Osteocyte (in vitro differentiated cells): ENCODE measurements at regions not wholly inside any gene's neighbourhood (a gene's known extent, or its start where the extent isn't known, plus 50 kb on each side); places are given as distances from the start of the nearest gene placed in this dataset.

Source experiments
- DNase-seq: peaks from one replicate; pipeline ENCODE4 v3.0.0; 2021; ENCODE audit warnings: mixed read lengths; ENCODE audit not compliant: unreplicated experiment; ENCODE audit errors: extremely low spot score
- H3K27ac Mint-ChIP-seq: one replicate; pipeline ENCODE4 v1.8.0; 2021; ENCODE audit warnings: mild to moderate bottlenecking, mixed read lengths; ENCODE audit not compliant: unreplicated experiment
- H3K27me3 Mint-ChIP-seq: one replicate; pipeline ENCODE4 v1.8.0; 2021; ENCODE audit warnings: mixed read lengths; ENCODE audit not compliant: unreplicated experiment
- H3K36me3 Mint-ChIP-seq: one replicate; pipeline ENCODE4 v1.8.0; 2021; ENCODE audit warnings: mixed read lengths; ENCODE audit not compliant: unreplicated experiment
- H3K4me1 Mint-ChIP-seq: one replicate; pipeline ENCODE4 v1.8.0; 2021; ENCODE audit warnings: mixed read lengths; ENCODE audit not compliant: unreplicated experiment
- H3K4me3 Mint-ChIP-seq: one replicate; pipeline ENCODE4 v1.8.0; 2021; ENCODE audit warnings: mild to moderate bottlenecking, moderate library complexity, mixed read lengths; ENCODE audit not compliant: unreplicated experiment
- H3K9me3 Mint-ChIP-seq: one replicate; pipeline ENCODE4 v1.8.0; 2021; ENCODE audit warnings: mixed read lengths; ENCODE audit not compliant: unreplicated experiment
- TF ChIP-seq, protein P1 (sequence below): fragments of 200-600 bp; sonication (generic); IDR thresholded peaks from 2 replicates; pipeline ENCODE4 v1.5.0; 2021; ENCODE audit warnings: antibody characterized with exemption, mild to moderate bottlenecking, moderate library complexity

DNA sequence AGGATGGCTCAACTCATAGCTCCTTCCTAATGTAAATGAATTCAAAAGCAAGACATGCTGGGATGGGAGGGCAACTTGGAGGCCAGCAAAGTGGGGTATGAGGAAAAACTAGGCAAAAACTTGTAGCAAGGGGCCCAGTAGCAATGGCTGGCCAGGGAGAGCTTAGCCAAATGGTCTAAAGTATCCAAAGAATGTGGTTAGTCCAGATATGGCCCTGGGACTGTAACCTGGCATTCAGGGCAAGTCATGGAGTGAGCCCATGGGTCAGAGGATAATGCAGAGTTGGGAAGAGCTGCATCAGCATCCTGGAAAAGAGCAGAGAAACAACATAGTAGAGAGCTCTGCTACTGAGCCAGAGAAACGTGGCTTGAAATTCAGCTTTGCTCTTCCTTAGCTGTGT lies 191.7 kb downstream of the SUCLA2 start:
- Mint-ChIP-seq H3K27ac (no peak overlapping the region), H3K4me3 (no peak overlapping the region), H3K4me1 (no peaks in the 10 kb centered on the region), H3K36me3 (no peaks in the 10 kb centered on the region), H3K9me3 (no peaks in the 10 kb centered on the region), H3K27me3 (no peaks in the 10 kb centered on the region)
- TF ChIP-seq, protein P1, sequence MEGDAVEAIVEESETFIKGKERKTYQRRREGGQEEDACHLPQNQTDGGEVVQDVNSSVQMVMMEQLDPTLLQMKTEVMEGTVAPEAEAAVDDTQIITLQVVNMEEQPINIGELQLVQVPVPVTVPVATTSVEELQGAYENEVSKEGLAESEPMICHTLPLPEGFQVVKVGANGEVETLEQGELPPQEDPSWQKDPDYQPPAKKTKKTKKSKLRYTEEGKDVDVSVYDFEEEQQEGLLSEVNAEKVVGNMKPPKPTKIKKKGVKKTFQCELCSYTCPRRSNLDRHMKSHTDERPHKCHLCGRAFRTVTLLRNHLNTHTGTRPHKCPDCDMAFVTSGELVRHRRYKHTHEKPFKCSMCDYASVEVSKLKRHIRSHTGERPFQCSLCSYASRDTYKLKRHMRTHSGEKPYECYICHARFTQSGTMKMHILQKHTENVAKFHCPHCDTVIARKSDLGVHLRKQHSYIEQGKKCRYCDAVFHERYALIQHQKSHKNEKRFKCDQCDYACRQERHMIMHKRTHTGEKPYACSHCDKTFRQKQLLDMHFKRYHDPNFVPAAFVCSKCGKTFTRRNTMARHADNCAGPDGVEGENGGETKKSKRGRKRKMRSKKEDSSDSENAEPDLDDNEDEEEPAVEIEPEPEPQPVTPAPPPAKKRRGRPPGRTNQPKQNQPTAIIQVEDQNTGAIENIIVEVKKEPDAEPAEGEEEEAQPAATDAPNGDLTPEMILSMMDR: no peak
- no peak for DNase-seq

DNA sequence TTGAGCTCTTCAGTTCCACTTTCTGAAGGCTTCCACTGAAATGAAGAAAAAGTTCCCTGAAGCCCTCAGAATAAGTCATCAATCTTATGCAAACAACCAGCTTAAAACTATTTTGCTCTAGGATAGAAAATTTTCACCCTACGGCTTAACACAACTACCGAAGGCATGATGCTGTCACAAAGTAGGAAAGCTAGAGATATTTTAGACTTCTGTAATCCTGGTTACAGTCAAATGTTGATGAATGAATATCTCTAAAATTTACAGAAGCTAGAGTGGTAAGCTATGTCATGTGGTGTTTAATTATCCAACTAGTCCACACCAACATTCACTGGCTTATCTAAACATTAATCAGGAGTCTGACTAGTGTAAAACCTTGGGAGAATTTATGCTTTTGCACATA lies 197.9 kb downstream of the SUCLA2 start:
- Mint-ChIP-seq H3K27me3 (no peaks in the 10 kb centered on the region), H3K36me3 (no peaks in the 10 kb centered on the region), H3K4me3 (no peak overlapping the region), H3K27ac (no peak overlapping the region), H3K9me3 (no peaks in the 10 kb centered on the region), H3K4me1 (no peaks in the 10 kb centered on the region)
- no peak for DNase-seq
- TF ChIP-seq, protein P1: no peak

DNA sequence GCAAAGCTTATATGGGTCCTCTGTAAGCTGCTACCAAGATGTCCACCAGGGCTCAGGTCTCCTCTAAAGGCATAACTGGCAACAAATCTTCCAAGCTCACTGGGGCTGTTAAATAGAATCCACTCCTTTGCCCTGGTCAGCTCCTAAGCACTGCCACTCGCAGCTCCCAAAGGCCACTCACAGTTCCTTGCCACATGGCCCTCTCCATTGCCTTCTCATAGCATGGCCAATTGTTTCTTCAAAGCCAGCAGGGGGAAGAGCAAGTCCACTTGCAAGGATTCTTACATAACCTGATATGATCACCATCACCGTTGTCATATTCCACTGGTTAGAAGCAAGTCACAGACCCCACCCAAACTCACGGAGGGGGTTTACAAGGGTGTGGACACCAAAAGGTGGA lies 199.5 kb downstream of the SUCLA2 start:
- Mint-ChIP-seq H3K9me3 (no peaks in the 10 kb centered on the region), H3K27me3 (no peaks in the 10 kb centered on the region), H3K36me3 (no peaks in the 10 kb centered on the region), H3K4me3 (no peak overlapping the region), H3K4me1 (no peaks in the 10 kb centered on the region), H3K27ac (no peak overlapping the region)
- DNase-seq: no peak
- TF ChIP-seq, protein P1: no peak

DNA sequence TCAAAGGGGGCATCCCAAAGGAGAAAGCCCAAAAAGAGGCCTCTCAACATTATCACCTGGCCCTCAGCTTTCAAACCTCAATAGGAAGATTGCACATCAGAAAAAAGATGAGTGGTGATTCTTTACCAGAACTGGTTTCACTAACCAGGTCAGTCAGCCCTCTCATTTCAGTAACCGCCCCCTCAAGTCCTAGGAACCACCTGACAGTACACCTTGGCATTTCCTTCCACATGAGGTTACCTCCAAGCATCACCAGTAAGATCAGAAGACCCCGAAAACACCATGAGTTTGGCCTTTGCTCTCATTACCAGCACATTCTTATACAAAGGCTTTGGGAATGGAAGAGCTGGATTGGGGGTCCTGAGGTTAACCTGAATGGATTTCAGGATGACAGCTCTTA lies 200.5 kb downstream of the SUCLA2 start:
- Mint-ChIP-seq H3K27me3 (no peaks in the 10 kb centered on the region), H3K36me3 (no peaks in the 10 kb centered on the region), H3K9me3 (no peaks in the 10 kb centered on the region), H3K4me1 (no peaks in the 10 kb centered on the region), H3K4me3 (no peak overlapping the region), H3K27ac (no peak overlapping the region)
- no peak for DNase-seq
- TF ChIP-seq, protein P1: no peak

DNA sequence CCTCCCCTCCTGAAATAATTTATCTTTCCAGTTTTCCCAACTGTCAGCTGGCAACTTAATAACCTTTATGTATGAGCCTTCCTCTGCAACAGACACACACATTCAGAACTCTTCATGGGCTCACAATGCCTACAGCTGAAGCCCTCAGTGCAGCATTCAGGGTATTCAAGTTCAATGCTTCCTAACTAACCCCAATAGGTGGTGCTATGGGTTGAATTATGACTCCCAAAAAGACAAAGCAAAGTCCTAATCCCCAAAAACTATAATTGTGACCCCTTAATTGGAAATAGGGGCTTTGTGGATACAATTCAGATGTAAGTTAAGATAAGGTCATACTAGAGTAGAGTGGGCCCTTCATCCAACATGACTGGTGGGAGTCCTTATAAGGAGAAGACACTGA lies 202.2 kb downstream of the SUCLA2 start:
- Mint-ChIP-seq H3K9me3 (no peaks in the 10 kb centered on the region), H3K27ac (no peak overlapping the region), H3K4me3 (no peak overlapping the region), H3K36me3 (no peaks in the 10 kb centered on the region), H3K27me3 (no peaks in the 10 kb centered on the region), H3K4me1 (no peaks in the 10 kb centered on the region)
- no peak for DNase-seq
- TF ChIP-seq, protein P1: no peak
